Parathyroid adenoma (tissue), 2 donors: ENCODE measurements at regions not wholly inside any gene's neighbourhood (a gene's known extent, or its start where the extent isn't known, plus 50 kb on each side); places are given as distances from the start of the nearest gene placed in this dataset.
"Not testable (repeated sequence)": the region's sequence is repeated elsewhere in the genome, so short reads cannot be mapped to it uniquely, and the experiment has no call there.

Experiments used
- H2AFZ ChIP-seq: fragments of 300-600 bp; sonication (generic); one replicate; pipeline ENCODE4 v1.7.0; 2017; ENCODE audit warnings: antibody characterized with exemption, mild to moderate bottlenecking
- H3K27ac ChIP-seq: fragments of 300-600 bp; sonication (generic); one replicate; pipeline ENCODE4 v1.7.0; 2017
- H3K27me3 ChIP-seq: fragments of 300-600 bp; sonication (generic); one replicate; pipeline ENCODE4 v1.7.0; 2017; ENCODE audit warnings: low read length; ENCODE audit not compliant: control insufficient read depth, insufficient read depth
- H3K36me3 ChIP-seq: fragments of 300-600 bp; sonication (generic); one replicate; pipeline ENCODE4 v1.7.0; 2017; ENCODE audit warnings: low read length; ENCODE audit not compliant: control insufficient read depth, insufficient read depth
- H3K4me1 ChIP-seq: fragments of 300-600 bp; sonication (generic); one replicate; pipeline ENCODE4 v1.7.0; 2017; ENCODE audit warnings: control low read depth
- H3K4me2 ChIP-seq: fragments of 300-600 bp; sonication (generic); one replicate; pipeline ENCODE4 v1.7.0; 2017; ENCODE audit warnings: low read length
- H3K4me3 ChIP-seq: fragments of 300-600 bp; sonication (generic); one replicate; pipeline ENCODE4 v1.7.0; 2017; ENCODE audit warnings: low read depth, low read length
- H3K79me2 ChIP-seq: fragments of 300-600 bp; sonication (generic); one replicate; pipeline ENCODE4 v1.7.0; 2017; ENCODE audit warnings: control low read depth
- H3K9ac ChIP-seq: fragments of 300-600 bp; sonication (generic); one replicate; pipeline ENCODE4 v1.7.0; 2017; ENCODE audit warnings: mild to moderate bottlenecking
- H3K9me3 ChIP-seq: fragments of 300-600 bp; sonication (generic); one replicate; pipeline ENCODE4 v1.7.0; 2017; ENCODE audit warnings: low read length; ENCODE audit not compliant: control insufficient read depth
- TF ChIP-seq, protein P1 (sequence below): fragments of 300-600 bp; sonication (generic); IDR thresholded peaks from one replicate; pipeline ENCODE4 v1.7.0; 2017; ENCODE audit warnings: antibody characterized with exemption, mild to moderate bottlenecking
- donor health status: primary hyperparathyroidism.

- H3K4me1 ChIP-seq: no peaks in the 10 kb centered on the region
- no peak overlapping the region for H3K27ac ChIP-seq
- H3K9ac ChIP-seq: no peak overlapping the region
- TF ChIP-seq, protein P1, sequence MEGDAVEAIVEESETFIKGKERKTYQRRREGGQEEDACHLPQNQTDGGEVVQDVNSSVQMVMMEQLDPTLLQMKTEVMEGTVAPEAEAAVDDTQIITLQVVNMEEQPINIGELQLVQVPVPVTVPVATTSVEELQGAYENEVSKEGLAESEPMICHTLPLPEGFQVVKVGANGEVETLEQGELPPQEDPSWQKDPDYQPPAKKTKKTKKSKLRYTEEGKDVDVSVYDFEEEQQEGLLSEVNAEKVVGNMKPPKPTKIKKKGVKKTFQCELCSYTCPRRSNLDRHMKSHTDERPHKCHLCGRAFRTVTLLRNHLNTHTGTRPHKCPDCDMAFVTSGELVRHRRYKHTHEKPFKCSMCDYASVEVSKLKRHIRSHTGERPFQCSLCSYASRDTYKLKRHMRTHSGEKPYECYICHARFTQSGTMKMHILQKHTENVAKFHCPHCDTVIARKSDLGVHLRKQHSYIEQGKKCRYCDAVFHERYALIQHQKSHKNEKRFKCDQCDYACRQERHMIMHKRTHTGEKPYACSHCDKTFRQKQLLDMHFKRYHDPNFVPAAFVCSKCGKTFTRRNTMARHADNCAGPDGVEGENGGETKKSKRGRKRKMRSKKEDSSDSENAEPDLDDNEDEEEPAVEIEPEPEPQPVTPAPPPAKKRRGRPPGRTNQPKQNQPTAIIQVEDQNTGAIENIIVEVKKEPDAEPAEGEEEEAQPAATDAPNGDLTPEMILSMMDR: no peak
- no peak overlapping the region for H2AFZ ChIP-seq
- no peak overlapping the region for H3K4me3 ChIP-seq
- no peaks in the 10 kb centered on the region for H3K79me2 ChIP-seq
- H3K27me3 ChIP-seq: no peaks in the 10 kb centered on the region
- H3K4me2 ChIP-seq: no peak overlapping the region
- no peaks in the 10 kb centered on the region for H3K9me3 ChIP-seq
- H3K36me3 ChIP-seq: no peaks in the 10 kb centered on the region
These were observed 127.2 kb upstream of the PODXL start for GRCh38 chr7:131683536-131684125.

- Histone ChIP-seq H3K9me3 (no peaks in the 10 kb centered on the region), H3K27me3 (no peaks in the 10 kb centered on the region), H2AFZ (no peak overlapping the region), H3K27ac (no peak overlapping the region), H3K36me3 (no peaks in the 10 kb centered on the region), H3K79me2 (no peaks in the 10 kb centered on the region), H3K4me1 (no peaks in the 10 kb centered on the region), H3K9ac (no peak overlapping the region), H3K4me2 (no peak overlapping the region), H3K4me3 (no peak overlapping the region)
- TF ChIP-seq, protein P1: no peak
These were observed 125.5 kb upstream of the PODXL start for GRCh38 chr7:131681961-131682360.

- H3K4me1 ChIP-seq, H3K9me3 ChIP-seq, H3K27me3 ChIP-seq, H3K36me3 ChIP-seq, H3K4me2 ChIP-seq, H3K79me2 ChIP-seq, H3K27ac ChIP-seq, H3K4me3 ChIP-seq, H2AFZ ChIP-seq, H3K9ac ChIP-seq: not testable (repeated sequence)
These were observed 122.6 kb upstream of the PODXL start for GRCh38 chr7:131679071-131679470.

DNA sequence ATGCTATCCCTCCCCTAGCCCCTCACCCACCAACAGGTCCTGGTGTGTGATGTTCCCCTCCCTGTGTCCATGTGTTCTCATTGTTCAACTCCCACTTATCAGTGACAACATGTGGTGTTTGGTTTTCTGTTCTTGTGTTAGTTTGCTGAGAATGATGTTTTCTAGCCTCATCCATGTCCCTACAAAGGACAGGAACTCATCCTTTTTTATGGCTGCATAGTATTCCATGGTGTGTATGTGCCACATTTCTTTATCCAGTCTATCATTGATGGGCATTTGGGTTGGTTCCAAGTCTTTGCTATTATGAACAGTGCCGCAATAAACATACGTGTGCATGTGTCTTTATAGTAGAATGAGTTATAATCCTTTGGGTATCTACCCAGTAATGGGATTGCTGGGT is 120.4 kb upstream of the PODXL start:
- not testable (repeated sequence) for H3K27me3 ChIP-seq, H3K27ac ChIP-seq, H3K36me3 ChIP-seq, H3K4me1 ChIP-seq, H3K79me2 ChIP-seq, H2AFZ ChIP-seq, H3K4me2 ChIP-seq, H3K9ac ChIP-seq, H3K4me3 ChIP-seq, H3K9me3 ChIP-seq

DNA sequence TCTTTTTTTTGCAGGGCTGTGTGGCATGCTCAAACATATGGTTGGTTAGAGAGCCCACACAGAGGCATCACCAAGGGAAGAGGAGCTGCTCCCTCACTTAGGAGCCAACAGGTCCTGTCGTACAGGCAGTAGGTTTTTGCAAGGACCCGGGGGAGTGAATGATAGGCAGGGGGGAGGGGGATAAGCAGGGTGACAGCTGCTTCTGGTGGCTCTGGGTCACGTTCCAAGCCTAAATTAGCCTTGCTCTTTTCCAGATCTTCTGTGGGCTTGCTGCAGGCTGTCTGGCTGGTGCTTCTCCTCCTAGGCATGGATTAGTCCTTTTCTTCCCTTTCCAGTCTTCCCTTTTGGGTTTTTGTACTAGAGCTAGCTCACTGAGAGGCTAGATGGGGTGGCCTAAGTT is 117.7 kb upstream of the PODXL start:
- H3K9me3 ChIP-seq: no peaks in the 10 kb centered on the region
- no peak overlapping the region for H3K4me3 ChIP-seq
- no peak overlapping the region for H3K9ac ChIP-seq
- no peak overlapping the region for H3K4me2 ChIP-seq
- no peaks in the 10 kb centered on the region for H3K27me3 ChIP-seq
- H2AFZ ChIP-seq: no peak overlapping the region
- no peak overlapping the region for H3K27ac ChIP-seq
- H3K36me3 ChIP-seq: no peaks in the 10 kb centered on the region
- TF ChIP-seq, protein P1: no peak
- no peaks in the 10 kb centered on the region for H3K4me1 ChIP-seq
- H3K79me2 ChIP-seq: no peaks in the 10 kb centered on the region

DNA sequence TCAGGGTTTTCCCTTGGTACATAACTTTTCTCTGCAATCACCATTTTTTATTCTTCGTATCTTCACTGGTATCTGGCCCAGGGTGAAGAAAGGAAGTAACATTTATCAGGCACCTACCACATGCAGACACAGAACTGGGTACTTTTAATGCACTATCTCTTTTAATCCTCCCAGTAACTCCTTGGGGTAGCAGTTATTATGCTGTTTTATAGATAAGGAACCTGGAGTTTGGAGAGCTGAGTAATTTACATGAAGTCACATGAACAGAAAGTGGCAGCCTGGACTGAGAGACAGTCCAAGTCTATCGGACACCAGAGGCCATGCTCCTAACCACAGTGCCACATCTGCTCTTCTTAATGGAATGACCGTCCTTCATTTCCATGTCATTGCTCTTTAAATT is 117.1 kb upstream of the PODXL start:
- H3K4me3 ChIP-seq: no peak overlapping the region
- no peak overlapping the region for H3K9ac ChIP-seq
- no peak overlapping the region for H3K27ac ChIP-seq
- no peaks in the 10 kb centered on the region for H3K27me3 ChIP-seq
- H2AFZ ChIP-seq: no peak overlapping the region
- no peaks in the 10 kb centered on the region for H3K36me3 ChIP-seq
- TF ChIP-seq, protein P1: no peak
- H3K4me2 ChIP-seq: no peak overlapping the region
- no peaks in the 10 kb centered on the region for H3K4me1 ChIP-seq
- no peaks in the 10 kb centered on the region for H3K9me3 ChIP-seq
- no peaks in the 10 kb centered on the region for H3K79me2 ChIP-seq
